Mucosa of gallbladder (tissue), 1 donor: ENCODE measurements at regions not wholly inside any gene's neighbourhood (a gene's known extent, or its start where the extent isn't known, plus 50 kb on each side); places are given as distances from the start of the nearest gene placed in this dataset.
"Not testable (repeated sequence)": the region's sequence is repeated elsewhere in the genome, so short reads cannot be mapped to it uniquely, and the experiment has no call there.

Experiments
- DNase-seq: peaks from one replicate; pipeline ENCODE4 v3.0.0-alpha.2; 2020; ENCODE audit warnings: low spot score
- donor health status: DM: no; HTN: no; CAD: no.

GRCh38 chr1:101550581-101550980 is 313.8 kb downstream of the S1PR1 start:
- DNase-seq, result no peak

DNA sequence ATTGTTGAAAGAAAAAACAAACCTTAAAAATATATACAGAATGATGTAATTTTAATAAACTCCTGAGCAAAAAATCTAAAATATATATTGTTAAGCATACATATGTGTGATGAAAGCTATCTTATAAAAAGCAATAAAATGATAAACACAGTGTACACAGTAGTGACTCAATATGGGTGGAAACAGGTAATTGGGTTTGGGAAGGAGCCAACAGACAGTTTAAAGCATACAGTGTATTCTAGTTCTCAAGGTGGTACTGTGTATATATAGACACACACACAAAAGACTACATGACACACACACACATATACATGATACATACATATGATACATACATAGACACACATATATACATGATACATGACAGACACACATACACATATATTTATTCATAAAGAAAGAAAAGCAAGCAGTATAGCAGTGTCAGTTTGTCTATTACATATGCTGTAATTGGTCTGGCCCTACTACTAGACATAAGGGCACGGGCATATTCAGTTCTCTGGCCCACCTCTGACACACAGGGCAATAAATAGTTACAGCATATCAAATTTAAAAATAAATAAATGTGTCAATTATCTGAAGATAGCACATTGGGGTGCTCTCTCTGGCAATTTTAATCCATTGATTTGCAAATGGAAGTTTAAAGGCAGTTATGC is 330.2 kb downstream of the S1PR1 start:
- DNase-seq, result no peak

DNA sequence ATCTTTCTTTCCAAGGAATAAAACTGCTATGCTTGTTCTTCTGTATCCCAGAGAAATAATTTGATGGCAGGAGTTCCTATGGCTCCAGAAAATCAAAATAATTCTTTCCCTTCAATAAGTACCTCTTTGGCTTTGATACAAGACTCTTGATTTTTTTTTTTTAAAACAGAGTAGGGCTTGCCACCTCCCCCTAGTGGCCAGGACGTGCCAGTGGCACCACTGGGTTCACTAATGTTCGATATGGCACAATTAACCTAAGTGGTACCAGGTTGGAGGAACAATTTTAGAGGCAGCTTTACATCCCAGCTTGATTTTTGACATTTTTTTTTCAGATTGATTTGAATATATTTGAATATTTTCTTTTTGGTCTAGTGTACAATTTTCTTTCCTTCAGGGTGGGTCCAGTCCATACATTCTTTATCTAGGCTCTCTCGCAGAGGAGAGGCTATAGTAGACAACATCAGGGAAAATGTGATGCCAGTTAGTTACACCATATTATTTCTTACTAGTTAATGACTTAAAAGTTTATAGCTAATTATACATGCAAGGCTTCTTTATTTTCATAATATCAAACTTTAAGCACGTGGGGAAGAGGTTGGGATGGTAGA is 330.9 kb downstream of the S1PR1 start:
- DNase-seq, result peak; percentile 10

- DNase-seq, result peak; percentile 73
Observed at GRCh38 chr1:101587741-101588140, 350.9 kb downstream of the S1PR1 start.

- DNase-seq, result no peak
Observed at GRCh38 chr1:101588677-101589076, 351.9 kb downstream of the S1PR1 start.

DNA sequence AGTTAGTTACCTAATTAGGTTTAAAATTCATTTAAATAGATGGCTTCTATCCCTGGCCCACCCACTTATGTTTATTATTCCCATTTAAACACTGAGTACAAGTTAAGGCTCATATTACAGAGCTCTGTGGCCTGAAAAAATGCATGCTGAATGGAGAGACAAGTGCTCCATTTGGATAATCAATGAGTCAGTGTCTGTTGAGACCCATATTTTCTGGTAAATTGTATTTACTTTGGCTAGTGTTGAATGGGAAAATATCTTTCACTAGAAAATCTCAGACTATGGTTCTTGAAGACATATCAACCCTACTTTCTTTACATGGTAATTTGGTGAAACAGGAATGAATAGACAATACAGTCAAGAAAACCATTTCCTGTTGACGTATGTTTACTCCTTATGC is 356.0 kb downstream of the S1PR1 start:
- DNase-seq, result no peak

GRCh38 chr1:101595881-101596374 is 359.1 kb downstream of the S1PR1 start:
- no peak for DNase-seq

DNA sequence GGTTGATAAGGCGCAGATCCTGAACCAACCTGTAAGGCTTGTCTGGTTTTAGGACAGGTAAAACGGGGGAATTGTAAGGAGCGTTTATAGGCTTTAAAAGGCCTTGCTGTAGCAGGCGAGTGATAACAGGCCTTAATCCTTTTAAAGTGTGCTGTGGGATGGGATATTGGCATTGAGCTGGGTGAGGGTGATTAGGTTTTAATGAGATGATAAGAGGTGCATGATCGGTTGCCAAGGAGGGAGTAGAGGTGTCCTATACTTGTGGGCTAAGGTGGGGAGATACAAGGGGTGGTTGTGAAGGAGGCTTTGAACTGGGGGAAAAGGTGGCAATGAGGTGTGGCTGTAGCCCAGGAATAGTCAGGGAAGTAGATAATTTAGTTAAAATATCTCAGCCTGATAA is 363.8 kb downstream of the S1PR1 start:
- DNase-seq, result not testable (repeated sequence)

DNA sequence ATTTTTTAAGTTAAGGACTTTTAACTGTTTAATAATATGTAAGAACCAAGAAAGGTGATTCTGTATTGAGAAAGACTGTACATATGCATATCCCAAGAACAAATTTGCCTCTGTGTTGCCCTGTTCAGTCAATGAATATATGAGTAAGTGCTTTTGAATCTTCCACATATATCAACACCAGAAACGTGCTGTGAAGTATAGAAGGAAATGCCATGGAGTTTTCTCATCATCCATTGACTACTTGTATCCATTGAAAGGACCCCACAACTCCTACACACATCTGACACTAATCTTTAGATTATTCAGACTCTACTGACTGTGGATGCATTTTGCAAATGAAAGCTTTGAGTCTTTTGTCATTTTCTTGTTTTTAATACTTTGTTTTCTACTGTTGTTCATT is 366.9 kb downstream of the S1PR1 start:
- no peak for DNase-seq

DNA sequence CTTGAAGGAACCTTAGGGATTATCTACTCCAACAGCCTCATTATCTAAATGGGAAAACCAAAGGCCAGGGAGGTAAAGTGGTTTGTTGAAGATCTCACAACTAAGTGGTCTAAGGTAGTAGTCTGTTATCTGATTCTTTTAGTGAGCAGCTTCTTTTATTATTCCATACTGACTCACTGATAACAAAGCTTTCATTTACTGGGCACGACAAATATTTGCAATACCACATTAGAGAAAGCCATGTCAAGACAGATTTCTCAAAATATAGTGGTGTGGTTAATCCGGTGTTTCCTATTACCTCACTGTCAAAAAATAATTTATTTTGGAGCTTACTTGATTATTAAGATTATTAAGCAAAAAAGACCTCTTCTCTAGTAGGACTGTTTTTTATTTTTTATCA is 369.1 kb downstream of the S1PR1 start:
- DNase-seq, result no peak

- no peak for DNase-seq
Observed at GRCh38 chr1:101613546-101613945, 376.7 kb downstream of the S1PR1 start.

DNA sequence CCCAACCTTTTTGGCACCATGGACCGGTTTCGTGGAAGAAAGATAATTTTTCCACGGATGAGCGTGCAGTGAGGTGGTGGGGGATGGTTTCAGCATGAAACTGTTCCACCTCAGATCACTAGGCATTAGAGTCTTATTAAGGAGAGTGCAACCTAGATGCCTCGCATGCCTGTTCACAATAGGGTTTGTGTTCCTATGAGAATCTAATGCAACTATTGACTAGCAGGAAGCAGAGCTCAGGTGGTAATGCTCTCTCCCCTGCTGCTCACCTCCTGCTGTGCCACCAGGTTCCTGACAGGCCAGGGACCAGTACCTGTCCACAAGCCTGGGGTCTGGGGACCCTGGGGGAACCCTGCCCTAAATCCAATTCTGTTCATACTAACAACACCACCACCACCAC is 377.8 kb downstream of the OLFM3 start:
- no peak for DNase-seq

GRCh38 chr1:101632548-101633272 is 364.0 kb downstream of the OLFM3 start:
- no peak for DNase-seq

- no peak for DNase-seq
Observed at GRCh38 chr1:101645810-101646209, 350.9 kb downstream of the OLFM3 start.

- DNase-seq, result no peak
Observed at GRCh38 chr1:101652484-101652883, 344.2 kb downstream of the OLFM3 start.

- no peak for DNase-seq
Observed at GRCh38 chr1:101653482-101653946, 343.2 kb downstream of the OLFM3 start.

DNA sequence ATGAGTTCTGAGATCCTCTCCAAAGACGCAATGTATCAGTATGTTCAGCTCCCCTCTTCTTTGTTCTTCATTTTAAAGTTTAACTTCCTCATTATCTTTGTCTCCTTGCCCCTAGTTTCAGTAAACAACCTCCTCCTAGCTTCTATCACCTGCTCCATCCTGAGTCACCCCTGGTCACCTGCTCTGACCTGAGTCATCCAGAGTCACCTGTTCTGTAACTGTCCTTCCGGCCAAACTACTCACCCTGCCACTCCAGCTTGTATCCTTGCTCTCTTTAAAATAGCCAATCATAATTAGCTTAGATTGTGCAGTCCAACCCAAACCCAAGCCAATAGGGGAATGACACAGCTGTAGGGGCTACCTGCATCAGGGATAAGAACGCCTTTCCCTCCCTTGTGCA is 332.0 kb downstream of the OLFM3 start:
- no peak for DNase-seq

- no peak for DNase-seq
Observed at GRCh38 chr1:101667761-101668160, 329.0 kb downstream of the OLFM3 start.

- DNase-seq, result no peak
Observed at GRCh38 chr1:101683136-101683535, 313.6 kb downstream of the OLFM3 start.

DNA sequence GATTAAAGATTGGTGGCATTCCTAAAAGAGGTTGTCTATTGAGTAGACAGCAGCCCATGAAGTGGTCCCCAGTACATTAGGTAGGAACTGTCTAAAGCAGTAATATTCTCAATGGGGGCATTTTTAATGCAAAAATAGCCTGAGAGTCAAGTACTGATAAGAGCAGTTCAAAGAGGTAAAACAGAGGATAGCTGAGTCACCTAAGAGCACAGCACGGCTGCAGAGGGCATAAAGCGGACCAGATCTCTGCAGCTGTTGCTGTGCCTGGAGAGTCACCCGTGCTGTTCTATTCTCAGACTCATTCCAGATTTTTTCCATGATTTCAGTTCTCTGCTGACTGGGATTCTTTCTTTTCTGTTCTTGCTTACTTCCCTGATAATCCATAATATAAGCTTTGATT is 313.2 kb downstream of the OLFM3 start:
- no peak for DNase-seq

DNA sequence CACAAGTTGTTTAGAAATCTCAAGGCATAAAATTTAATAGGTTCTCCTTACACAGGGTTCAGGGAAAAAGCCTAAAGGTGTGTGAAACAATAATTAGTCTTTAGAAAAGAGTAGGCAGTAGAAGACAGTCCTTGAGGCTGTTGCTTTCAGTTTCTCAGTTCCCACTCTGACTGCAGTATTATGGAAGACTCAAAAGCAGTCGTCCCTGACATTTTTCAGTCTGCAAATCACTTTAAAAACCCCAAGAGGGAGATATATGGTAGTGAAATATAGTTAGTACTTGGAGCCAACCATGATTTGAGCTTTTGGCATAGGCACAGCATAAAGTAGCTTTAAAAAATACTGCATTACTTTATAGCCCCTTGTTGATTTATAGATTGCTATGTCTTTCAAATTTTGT is 299.7 kb downstream of the OLFM3 start:
- DNase-seq, result no peak

DNA sequence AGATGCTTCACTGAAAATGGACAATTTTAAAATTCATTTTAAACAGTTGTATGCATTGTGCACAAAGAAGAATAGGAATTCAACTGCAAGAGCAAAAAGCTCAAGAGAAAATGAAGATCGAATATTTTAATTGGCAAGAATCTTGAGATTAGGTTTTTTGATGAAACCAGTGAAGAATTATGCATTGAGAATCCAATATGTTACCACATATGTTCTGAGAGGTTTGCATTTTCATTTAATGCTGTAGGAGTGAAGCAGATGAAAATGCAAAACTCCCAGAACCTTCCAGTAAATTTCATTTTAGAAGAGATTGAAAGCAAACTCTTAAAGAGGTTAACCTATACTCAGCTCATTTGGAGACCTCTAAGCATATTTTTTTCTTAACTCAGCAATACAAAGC is 298.0 kb downstream of the OLFM3 start:
- no peak for DNase-seq

DNA sequence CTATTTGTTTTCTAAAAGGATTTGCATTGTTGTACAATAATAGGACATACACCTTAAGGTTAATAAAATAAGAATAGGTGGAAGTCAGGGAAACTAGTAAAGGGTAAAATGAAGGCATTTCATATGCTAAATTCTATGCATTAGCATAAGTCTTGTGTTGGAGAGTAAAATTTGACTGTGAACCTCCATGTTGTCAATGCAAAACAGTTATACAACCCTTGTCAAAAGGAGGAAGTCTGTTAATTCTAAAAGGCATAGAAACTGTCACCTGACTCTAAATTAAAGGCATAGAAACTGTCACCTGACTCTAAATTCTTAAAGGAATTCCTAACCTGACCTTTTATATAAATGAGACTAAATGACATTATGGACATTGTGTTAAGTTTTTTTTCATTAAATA is 291.8 kb downstream of the OLFM3 start:
- DNase-seq, result no peak
